HuH-7 (cell line): ENCODE measurements at regions not wholly inside any gene's neighbourhood (a gene's known extent, or its start where the extent isn't known, plus 50 kb on each side); places are given as distances from the start of the nearest gene placed in this dataset.
"Not testable (repeated sequence)": the region's sequence is repeated elsewhere in the genome, so short reads cannot be mapped to it uniquely, and the experiment has no call there.

Source experiments
- DNase-seq: peaks from one replicate; pipeline ENCODE4 v3.0.0; 2011; ENCODE audit warnings: low spot score

DNA sequence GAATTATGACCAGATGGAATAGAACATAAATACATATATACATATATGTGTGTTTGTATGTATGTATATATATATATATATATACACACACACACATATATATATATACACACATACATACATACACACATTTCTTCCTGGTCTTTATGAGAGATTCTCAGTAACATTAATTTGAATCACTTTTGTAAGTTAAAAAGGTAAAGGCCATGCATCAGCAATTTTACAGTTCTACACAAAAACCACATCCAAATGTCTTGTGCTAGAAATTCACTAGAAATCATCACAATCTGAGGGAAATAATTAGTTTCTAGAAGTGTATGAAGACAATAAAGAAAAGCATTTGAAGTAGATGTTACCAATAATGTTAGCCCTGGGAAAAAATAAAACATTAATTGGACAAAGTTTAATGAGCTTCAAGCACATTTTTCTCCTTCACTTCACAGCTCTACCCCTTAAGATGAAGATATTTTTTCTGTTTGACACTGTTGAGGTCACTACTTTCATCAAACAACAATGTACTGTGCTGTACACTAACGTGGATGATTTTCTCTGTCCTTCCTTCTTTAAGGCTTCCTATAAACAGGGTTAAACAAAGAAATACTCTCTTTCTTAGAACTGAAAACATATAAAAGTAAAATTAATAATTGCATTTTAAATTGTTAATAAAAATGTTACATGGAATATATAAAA, 189.2 kb upstream of the NR4A3 start:
- no peak for DNase-seq

DNA sequence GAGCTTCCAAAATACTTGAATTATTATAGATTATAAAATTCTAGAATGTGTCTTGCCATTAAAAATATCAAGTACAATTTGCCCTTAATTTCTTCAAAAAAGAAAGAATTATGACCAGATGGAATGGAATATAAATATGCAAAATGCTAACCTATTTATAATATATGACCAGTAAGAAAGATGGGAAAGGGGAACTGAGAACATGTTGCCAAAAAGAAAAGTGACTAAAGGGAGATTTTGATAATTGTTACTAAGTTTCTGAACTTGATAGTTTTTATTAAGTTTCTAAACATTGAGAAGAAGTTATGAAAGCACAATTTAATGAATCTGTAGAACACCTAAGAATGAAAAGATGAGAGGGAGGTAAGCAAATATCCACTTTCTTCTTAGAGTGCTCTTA, 188.4 kb upstream of the NR4A3 start:
- no peak for DNase-seq

DNA sequence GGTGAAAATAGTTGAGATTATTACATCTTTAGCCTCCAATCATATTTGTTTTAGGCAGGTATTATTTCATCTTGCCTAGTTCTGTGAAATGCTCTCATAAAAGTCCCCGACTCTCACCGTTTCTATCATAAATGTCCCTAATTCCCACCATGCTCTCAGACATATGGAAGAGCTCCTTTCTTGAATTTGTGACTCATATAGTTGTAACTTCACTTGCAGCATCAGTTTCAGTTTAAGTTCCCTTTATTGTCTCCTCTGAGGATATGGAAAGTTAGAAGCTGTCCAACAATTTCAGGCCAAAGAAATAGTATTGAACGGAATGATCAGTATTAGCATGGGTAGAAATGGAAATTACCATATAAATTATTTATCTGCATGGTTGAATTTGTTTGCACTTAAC, 187.5 kb upstream of the NR4A3 start:
- no peak for DNase-seq

DNA sequence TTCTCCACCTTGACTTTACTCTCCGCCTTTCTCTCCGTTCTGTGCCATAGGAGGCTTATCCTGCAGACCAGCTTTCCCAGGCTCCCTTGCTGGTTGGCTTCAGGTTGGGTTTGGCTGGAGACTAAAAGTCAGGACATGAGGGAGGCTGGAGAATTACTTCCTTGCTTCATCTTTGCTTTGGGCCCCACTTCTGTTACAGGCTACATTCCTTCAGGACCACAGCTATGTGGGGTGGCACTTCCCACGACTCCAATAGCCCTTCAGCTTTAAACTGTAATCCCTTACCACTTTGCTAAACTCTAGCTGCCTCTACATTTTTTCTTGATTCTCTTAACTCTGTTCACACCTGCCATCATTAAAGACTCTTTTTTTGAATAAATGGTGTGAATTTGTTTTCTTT, 186.7 kb upstream of the NR4A3 start:
- no peak for DNase-seq

DNA sequence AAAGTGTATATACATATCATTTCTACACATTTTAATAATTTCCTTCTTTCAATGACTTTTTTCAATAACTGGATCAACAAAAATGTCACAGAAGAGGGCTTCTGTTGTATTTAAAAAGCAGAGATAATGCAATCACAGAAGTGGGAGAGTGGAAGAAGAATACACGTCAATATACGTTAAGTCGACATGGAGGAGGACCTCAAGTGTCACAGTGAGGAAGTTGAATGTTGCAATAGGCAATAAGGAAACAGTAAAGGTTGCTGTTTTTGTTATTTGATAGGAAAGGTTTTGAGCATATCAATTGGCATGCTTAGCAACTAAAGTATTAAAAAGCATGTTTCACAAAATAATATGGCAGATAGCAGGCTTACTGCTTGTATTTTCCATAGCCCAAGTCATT, 184.0 kb upstream of the NR4A3 start:
- DNase-seq = no peak

DNA sequence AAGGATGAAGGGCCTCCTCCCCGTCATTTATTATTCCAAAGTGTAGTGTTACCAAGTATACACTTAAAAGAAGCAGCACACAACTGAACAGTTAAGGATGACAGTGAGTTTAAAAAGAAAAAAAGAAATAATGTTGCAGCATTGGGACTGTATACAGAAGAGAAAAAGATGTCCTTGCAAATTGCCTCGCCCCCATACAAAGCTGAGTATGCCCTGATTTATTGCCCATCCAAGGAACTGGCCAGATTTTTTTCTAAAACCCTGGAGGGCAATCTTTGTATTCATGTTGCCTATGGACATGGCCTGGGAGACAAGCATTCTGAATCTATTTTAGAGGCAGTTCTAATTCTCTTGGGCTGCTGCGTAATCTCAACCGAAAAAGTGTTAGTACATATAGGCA, 182.7 kb upstream of the NR4A3 start:
- no peak for DNase-seq

DNA sequence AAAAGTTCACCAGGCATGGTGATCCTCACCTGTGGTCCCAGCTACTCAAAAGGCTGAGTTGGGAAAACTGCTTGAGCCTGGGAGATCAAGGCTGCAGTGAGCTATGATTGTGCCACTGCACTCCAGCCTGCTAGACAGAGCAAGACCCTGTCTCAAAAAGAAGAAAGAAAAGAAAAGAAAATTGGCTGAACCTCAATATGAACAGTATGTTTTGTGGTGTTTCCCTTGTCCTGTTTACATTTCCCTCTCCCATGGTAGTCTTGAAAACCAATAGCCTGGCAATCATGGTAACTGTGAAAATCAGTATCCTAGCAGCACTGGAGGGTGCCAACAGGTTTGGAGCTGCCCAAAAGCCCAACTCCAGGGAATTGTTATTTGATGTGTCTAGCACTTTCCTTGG, 174.1 kb upstream of the NR4A3 start:
- no peak for DNase-seq

DNA sequence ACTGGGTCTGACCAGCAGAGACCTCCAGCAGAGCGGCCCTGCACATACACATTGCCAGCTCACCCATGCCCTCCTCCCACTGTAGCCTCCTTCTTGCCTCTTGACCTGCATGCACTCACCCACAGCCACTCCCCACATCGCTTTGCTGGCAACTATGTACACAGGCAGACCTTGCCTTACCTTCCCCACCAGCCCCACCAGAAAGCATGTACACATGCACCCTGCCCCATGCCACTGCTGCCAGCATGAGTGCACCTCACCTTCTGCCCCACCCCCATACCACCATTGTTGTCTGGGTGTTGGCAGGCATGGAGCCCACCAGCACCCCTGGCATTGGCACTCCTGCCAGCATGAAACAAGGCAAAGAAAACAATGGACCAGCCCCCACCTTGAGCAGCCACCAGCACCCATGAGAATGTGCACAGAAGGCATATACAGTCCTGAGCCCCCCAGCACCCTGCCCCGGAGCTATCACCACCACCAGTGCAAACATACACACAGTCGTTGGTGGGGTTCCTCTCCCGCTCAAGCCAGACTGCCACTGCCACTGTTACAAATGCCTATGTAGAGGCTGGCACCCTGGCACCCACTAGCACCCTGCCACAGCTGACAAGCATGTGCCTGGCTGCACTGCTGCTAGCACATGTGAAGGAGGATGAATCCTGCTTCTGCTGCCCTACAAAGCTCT, 171.4 kb upstream of the NR4A3 start:
- DNase-seq = no peak

DNA sequence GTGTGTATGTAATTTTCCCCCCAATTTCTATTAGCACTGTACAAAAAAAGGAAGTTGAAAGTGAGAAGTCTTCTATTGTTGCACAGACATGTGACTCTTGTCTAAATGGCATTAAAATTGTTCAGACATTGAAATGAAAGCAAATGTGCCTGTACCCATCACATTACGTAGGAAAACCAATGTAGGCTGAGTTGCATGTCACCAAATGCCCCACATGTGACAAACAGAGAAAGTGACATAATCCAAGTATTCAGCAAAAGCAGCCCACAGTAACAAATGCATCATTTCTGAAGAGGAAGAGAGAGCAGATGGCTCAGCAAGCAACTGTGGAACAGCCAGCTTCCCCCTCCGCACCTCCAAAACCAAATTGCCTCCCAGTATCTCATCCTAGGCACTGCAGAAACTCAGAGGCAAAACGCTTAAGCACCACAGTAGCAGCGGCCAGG, 161.5 kb upstream of the NR4A3 start:
- no peak for DNase-seq

DNA sequence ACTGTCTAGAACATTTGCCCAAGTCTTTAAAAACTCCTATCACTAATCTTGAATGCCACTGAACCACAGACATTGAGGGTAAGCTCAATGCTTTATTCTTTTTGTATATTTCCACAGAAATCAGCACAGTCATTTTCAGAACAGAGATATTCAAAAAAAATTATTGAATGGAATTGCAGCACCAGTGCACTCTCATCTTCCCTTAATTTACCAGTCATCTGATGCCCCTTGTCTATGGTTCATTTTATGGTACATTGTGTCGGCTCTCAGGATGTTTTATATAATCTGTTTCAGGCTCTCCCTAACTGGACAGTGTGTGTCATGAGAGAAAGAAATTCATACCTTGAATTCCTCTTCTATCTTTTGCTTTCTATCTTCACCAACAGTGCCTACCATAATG, 158.4 kb upstream of the NR4A3 start:
- no peak for DNase-seq

DNA sequence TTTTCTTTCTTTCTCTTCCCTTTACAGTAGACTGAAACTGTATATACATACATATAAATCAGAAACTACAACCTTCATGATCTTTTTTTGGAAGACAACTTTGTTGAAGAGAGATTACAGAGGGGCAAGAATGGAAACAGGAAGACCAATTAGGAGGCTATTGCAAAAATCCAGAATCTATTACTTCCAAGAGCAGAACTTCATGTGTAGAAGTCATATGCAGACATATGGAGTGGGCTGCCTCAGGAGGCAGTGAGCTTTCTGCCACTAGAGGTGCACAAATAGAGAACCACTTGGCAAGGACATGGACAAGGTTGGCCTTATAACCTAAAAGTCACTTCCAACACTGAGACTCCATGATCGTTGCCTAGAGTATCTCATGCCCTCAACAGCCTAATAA, 157.8 kb upstream of the NR4A3 start:
- no peak for DNase-seq

DNA sequence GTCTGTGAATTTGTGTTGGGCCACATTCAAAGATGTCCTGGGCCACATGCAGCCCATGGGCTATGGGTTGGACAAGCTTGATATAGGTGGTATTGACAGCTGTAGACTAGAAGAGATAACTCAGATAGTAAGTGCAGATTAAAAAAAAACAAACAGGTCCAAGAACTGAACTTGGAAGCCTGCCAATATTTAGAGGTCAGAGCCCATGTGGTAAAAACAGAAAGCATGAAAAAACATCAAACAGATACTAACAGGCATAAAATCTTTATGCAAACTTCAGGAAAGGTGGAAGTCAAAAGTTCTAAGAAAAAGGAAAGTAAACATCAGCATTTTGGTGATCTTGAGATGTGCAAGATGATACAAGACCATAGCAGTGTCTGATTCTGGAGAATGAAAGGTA, 155.1 kb upstream of the NR4A3 start:
- DNase-seq = no peak

DNA sequence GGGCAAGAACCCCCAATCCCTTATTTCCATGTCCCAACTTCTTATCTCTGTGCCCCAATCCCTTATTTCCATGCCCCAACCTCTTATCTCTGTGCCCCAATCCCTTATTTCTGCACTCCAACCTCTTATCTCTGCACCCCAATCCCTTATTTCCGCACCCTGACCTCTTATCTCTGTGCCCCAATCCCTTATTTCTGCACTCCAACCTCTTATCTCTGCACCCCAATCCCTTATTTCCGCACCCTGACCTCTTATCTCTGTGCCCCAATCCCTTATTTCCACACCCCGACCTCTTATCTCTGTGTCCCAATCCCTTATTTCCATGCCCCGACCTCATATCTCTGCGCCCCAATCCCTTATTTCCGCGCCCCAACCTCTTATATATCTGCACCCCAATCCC, 150.8 kb upstream of the NR4A3 start:
- DNase-seq = not testable (repeated sequence)

DNA sequence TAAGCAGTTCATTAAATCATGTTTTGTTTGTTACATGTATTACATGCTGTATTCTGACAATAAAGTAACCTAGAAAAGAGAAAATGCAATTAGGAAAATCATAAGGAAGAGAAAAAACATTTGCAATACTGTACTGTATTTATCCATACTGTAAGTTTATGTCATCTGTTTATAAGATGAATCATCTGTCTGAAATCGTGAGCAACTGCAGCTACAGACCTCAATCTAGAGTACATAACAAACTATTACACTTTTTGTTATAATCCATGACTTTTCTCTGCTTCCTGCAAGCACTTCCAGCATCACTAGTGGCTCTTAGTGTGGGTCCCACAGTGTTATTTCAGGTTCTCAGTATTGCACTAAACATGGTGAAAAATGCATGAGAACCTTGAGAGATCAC, 144.4 kb upstream of the NR4A3 start:
- DNase-seq = no peak

DNA sequence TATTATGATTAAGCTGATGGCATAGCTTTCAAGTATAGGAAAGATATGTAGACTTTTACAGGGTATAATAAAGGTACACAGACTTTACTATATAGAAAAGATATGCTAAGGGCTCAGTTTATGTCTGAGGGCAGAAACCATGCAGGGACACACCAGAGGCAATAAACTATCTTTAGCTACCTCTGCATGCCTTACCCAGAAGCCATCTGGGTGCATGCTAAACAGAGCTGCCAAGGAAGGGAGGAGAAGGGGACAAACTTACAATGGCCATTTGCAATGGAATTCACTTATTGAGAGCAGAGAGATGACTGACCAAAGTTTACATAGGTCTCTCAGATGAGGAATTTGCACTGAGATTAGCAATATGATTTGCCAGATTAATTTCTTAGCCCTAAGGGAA, 143.1 kb upstream of the NR4A3 start:
- no peak for DNase-seq

DNA sequence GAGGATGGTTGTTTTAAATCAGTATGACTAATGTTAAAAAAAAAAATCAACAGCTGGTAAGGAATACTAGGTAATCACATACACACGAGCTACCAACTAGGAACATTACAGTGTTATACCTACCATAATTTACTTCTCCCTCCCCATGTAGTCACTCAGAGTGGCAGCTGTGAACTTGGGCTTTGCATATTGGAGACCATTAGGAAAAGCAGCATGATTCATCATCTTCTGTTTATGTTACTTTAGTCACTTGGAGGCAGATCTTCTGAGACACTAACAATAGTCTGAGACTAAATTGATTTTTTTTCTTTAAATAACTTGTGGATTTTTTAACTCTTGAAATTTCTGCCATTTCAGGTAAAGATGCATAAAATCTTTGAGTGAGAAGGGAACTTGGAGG, 141.5 kb upstream of the NR4A3 start:
- DNase-seq = no peak

DNA sequence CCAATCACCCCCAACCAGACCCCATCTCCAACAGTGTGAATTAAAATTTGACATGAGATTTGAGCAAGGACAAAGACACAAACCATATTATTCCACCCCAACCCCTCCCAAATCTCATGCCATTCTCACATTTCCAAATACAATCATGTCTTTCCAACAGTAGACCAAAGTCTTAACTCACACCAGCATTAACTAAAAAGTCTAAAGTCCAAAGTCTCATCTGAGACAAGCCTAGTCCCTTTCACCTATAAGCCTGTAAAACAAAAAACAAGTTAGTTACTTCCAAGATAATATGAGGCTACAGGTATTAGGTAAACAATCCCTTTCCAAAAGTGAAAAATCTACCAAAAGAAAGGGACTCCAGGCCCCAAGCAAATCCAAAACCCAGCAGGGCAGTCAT, 140.6 kb upstream of the NR4A3 start:
- DNase-seq = no peak

DNA sequence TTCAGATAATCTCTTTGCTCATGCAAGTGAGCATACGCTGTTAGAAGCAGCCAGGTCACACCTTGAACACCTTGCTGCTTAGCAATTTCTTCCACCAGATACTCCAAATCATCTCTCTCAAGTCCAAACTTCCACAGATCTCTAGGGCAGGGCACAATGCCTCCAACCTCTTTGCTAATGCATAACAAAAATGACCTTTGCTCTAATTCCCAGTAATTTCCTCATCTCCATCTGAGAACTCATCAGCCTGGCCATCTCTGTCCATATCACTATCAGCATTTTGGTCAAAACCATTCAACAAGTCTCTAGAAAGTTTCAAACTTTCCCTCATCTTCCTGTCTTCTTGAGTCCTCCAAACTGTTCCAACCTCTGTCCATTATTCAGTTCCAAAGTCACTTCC, 139.3 kb upstream of the NR4A3 start:
- no peak for DNase-seq

DNA sequence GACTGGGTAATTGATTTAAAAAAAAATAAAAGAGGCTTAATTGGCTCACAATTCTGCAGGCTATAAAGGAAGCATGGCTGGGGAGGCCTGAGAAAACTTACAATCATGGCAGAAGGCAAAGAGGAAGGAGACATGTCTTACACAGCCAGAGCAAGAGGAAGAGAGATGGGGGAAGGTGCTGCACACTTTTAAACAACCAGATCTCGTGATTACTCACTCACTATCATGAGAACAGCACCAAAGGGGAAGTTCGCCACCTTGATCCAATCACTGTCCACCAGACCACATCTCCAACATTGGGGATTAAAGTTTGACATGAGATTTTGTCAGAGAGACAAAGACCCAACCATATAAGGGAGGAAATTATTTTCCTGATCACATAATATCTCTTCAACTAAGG, 138.8 kb upstream of the NR4A3 start:
- DNase-seq = no peak

DNA sequence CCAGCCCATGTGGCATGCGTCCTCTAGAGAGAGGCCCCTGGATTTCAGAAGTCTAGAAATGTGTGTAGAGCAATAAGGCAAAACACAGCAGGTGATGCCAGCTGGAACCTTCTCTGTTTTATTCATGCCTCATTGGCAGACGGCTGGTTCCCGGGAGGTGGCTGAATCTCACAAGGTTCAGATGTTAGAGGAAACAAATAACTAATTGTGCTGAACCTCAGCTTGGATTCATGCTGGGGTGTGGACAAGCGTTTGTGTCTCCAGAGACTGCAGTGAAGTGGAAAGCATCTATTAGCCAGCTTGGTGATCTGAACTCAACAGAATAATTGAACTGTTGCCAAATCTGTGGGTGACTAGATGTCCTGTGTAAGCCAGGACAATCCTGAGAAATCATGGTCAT, 131.1 kb upstream of the NR4A3 start:
- no peak for DNase-seq

DNA sequence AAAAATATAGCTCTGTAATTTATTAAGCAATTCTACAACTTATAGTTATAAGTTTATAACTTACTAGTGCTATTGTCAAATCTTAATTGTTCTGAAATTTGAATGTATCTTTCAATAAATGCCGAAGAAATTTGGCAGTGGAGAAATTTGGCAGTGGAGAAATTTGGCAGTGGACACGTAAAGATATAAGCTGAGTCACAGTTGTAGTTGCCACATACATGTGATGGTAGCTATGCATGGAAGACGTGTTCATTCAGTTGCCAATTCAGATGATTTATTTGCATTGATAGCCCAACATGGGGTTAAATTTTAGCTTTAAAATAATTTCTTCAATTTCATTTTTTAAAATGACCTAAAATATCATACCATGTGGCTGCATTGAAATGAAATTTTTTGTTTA, 127.8 kb upstream of the NR4A3 start:
- no peak for DNase-seq

DNA sequence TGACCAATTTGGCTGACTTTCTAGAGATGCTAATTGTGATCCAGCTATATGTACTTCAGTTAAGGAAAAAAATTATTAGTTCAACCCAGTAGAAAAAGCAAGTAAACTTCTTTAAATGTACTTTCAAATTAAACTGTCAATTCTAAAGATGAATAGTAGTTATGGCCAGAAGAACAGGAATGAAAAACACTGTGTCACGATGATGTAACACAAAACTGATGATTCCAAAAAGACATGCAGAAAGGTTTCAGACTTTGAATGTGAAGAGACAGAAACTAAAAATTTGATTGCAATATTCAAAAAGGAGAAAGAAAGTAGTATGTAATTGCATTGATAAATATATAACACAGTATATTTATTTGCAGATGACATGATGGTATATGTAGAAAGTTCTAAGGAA, 127.3 kb upstream of the NR4A3 start:
- no peak for DNase-seq

DNA sequence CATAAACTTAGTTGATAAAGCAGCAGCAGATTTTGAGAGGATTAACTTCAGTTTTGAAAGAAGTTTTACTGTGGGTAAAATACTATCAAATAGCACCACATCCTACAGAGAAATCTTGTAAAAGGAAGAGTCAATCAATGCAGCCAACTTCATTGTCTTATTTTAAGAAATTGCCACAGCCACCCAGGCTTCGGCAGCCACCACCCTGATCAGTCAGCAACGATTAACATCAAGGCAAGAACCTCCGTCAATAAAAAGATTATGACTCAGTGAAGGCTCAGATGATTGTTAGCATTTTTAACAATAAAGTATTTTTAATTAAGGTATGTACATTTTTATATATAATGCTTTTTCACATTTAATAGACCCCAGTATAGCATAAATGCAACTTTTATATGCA, 122.3 kb upstream of the NR4A3 start:
- no peak for DNase-seq

DNA sequence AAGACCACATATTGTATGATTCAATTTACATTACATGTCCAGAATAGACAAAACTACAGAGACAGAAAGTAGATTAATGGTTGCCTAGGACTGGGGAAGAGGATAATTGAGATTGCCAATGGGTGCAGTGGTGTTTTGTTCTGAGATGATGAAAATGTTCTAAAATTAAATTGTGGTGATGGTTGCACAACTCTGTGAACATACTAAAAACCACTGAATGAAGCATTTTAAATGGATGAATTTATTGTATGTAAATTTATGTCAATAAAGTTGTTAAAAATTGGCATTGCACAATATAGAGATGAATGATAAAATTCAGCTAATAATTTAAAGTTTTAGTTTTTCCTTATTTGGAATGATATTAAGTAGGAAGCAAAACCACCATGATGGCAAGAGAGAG, 109.5 kb upstream of the NR4A3 start:
- DNase-seq = no peak
